Kidney tubule cell (primary cell): ENCODE measurements at regions not wholly inside any gene's neighbourhood (a gene's known extent, or its start where the extent isn't known, plus 50 kb on each side); places are given as distances from the start of the nearest gene placed in this dataset.

Experiments used
- DNase-seq: peaks from one replicate; pipeline ENCODE4 v3.0.0-alpha.2; 2018; ENCODE audit warnings: low spot score

GRCh38 chr10:43781480-43782361, 133.0 kb upstream of the ZNF32 start:
- DNase-seq: peak; percentile 20

- no peak for DNase-seq
Measured at GRCh38 chr10:43778571-43778970, 129.9 kb upstream of the ZNF32 start.

- DNase-seq: no peak
Measured at GRCh38 chr10:43775384-43775783, 126.7 kb upstream of the ZNF32 start.

GRCh38 chr10:43774234-43774769, 125.6 kb upstream of the ZNF32 start:
- no peak for DNase-seq

GRCh38 chr10:43773736-43774135, 125.1 kb upstream of the ZNF32 start:
- DNase-seq: no peak

- DNase-seq: no peak
Measured at GRCh38 chr10:43772171-43772570, 123.5 kb upstream of the ZNF32 start.

- DNase-seq: no peak
Measured at GRCh38 chr10:43771675-43772074, 123.0 kb upstream of the ZNF32 start.

GRCh38 chr10:43765516-43765915, 116.8 kb upstream of the ZNF32 start:
- DNase-seq: no peak

GRCh38 chr10:43763846-43764245, 115.2 kb upstream of the ZNF32 start:
- DNase-seq: no peak

- no peak for DNase-seq
Measured at GRCh38 chr10:43760514-43760913, 111.8 kb upstream of the ZNF32 start.

GRCh38 chr10:43759216-43759615, 110.5 kb upstream of the ZNF32 start:
- no peak for DNase-seq

GRCh38 chr10:43756341-43756740, 107.7 kb upstream of the ZNF32 start:
- no peak for DNase-seq

GRCh38 chr10:43754569-43755260, 106.0 kb upstream of the ZNF32 start:
- DNase-seq: no peak

GRCh38 chr10:43753397-43754061, 104.8 kb upstream of the ZNF32 start:
- DNase-seq: no peak

GRCh38 chr10:43752682-43753081, 104.0 kb upstream of the ZNF32 start:
- DNase-seq: no peak

- DNase-seq: no peak
Measured at GRCh38 chr10:43751646-43752045, 103.0 kb upstream of the ZNF32 start.

- no peak for DNase-seq
Measured at GRCh38 chr10:43749940-43750552, 101.4 kb upstream of the ZNF32 start.

- no peak for DNase-seq
Measured at GRCh38 chr10:43749145-43749576, 100.5 kb upstream of the ZNF32 start.

GRCh38 chr10:43748560-43748959, 99.9 kb upstream of the ZNF32 start:
- no peak for DNase-seq

- DNase-seq: no peak
Measured at GRCh38 chr10:43746906-43747305, 98.2 kb upstream of the ZNF32 start.

GRCh38 chr10:43739161-43739560, 90.5 kb upstream of the ZNF32 start:
- no peak for DNase-seq

- DNase-seq: no peak
Measured at GRCh38 chr10:43737003-43737402, 88.3 kb upstream of the ZNF32 start.
